CMK (cell line): ENCODE measurements at regions not wholly inside any gene's neighbourhood (a gene's known extent, or its start where the extent isn't known, plus 50 kb on each side); places are given as distances from the start of the nearest gene placed in this dataset.
"Not testable (repeated sequence)": the region's sequence is repeated elsewhere in the genome, so short reads cannot be mapped to it uniquely, and the experiment has no call there.

Experiments
- DNase-seq: peaks from one replicate; pipeline ENCODE4 v3.0.0-alpha.2; 2010; ENCODE audit warnings: low read depth

GRCh38 chr7:119596651-119597050, 676.3 kb upstream of the KCND2 start:
- no peak for DNase-seq

- no peak for DNase-seq
Observed at GRCh38 chr7:119606297-119606696, 666.7 kb upstream of the KCND2 start.

DNA sequence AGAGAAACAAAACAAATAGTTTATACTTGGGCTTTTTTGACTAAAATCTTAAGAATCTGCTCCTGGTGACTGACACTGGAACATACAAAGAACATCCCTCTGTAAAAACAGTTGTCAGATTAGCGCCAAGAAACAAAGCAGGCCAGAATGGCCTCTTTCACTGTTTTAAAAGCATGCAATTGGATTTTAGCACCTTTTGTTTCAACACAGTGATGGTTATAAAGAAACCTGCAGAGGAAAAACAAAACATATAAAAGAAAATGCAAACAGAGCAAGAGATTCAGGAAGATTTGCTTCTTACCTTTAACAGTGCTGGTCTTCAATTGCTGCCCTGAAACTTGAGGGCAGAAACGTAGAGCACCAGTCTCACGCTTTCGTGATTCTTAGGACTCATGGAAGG, 652.2 kb upstream of the KCND2 start:
- no peak for DNase-seq

DNA sequence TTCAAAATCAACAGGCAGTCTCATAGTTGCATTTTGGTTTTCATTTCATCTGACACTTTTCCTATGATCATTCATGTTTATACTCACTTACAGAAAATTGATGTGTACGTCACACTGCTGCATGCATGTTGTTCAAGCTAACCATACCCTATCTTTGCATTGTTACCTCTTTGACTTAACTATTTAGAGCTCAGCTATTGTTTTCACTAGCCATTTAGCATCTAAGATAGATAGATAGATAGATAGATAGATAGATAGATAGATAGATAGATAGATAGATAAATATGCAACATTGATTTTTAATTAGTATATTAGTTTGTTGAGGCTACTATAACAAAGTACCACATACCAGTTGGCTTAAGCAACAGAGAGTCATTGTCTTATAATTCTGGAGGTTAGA, 649.5 kb upstream of the KCND2 start:
- no peak for DNase-seq

DNA sequence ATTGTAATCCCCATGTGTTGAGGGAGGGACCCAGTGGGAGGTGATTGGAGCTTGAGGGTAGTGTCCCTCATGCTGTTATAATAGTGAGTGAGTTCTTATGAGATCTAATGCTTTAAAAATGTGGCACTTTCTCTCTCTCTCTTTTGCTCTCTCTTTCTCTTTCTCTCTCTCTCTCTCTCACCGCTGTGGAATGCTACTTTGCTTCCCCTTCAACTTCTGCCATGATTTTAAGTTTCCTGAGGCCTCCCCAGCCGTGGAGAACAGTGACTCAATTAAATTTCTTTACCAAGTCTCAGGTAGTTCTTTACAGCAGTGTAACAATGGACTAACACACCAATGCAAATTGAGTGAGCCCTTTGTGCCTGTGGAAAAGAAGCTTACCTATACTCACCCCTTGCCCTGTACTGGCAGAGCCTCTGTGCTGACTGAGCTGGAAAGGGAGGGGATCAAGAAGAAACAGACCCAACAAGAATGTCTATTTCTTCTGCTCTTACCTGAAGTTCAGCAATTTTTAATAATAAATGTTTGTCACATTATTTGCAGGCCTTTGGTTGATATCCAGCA, 642.5 kb upstream of the KCND2 start:
- no peak for DNase-seq

- DNase-seq: not testable (repeated sequence)
Observed at GRCh38 chr7:119633812-119634211, 639.2 kb upstream of the KCND2 start.

GRCh38 chr7:119640326-119640725, 632.6 kb upstream of the KCND2 start:
- no peak for DNase-seq

DNA sequence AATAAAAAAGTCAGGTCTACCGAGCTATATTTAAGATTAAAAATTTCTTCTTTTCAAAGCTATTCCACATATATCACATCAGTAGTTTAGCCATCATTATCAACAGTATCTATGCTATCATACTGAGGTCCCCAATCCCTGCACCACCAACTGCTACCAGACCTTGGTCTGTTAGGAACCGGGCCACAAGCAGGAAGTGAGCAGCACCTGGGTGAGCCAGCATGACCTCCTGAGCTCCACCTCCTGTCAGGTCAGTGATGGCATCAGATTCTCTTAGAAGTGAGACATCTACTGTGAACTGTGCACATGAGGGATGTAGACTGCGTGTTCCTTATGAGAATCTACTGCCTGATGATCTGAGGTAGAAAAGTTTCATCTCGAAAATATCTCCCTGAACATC, 632.1 kb upstream of the KCND2 start:
- DNase-seq: no peak

- DNase-seq: no peak
Observed at GRCh38 chr7:119643558-119643957, 629.4 kb upstream of the KCND2 start.

GRCh38 chr7:119647286-119647685, 625.7 kb upstream of the KCND2 start:
- DNase-seq: no peak

GRCh38 chr7:119648752-119649151, 624.2 kb upstream of the KCND2 start:
- not testable (repeated sequence) for DNase-seq

GRCh38 chr7:119660080-119660479, 612.9 kb upstream of the KCND2 start:
- DNase-seq: no peak

- no peak for DNase-seq
Observed at GRCh38 chr7:119664601-119665000, 608.4 kb upstream of the KCND2 start.

- no peak for DNase-seq
Observed at GRCh38 chr7:119665796-119666195, 607.2 kb upstream of the KCND2 start.

GRCh38 chr7:119681336-119681735, 591.6 kb upstream of the KCND2 start:
- DNase-seq: no peak

DNA sequence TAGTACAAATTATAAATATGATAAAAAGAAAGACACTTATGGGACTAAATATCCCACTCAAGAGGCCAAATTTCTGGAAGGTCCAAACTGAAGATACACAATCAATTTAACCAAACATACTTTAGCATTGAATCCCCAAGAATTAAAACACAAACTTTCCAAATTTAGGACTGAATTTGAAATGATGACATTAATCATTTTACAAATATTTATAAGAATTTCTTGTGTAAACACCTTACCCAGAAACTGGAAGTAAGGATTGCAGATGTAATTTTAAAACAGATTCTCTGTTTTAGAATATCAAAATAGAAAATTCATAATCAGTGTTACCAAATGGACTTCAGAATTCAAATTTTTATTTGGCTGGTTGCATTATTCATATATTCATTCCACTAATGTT, 588.2 kb upstream of the KCND2 start:
- DNase-seq: no peak

GRCh38 chr7:119685906-119686305, 587.1 kb upstream of the KCND2 start:
- no peak for DNase-seq

GRCh38 chr7:119688831-119689230, 584.1 kb upstream of the KCND2 start:
- no peak for DNase-seq

DNA sequence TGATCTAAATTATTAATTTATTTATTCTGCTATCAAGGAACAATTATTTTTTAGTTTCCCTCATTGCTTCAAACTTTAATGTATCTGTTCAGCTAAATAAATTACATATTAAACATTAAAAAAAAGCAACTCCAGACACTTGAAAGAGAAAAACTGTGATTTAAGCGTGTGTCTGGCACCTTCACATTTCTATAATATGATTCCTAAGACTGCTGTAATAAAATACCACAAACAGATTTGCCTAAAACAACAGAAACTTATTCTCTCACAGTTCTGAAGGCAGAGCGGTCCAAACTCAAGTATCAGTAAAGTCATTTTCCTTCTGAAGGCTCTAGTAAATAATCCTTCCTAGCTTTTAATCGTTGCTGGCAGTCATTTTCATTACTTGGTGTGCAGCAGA, 580.4 kb upstream of the KCND2 start:
- DNase-seq: no peak

- DNase-seq: no peak
Observed at GRCh38 chr7:119694506-119694905, 578.5 kb upstream of the KCND2 start.

GRCh38 chr7:119696336-119696735, 576.6 kb upstream of the KCND2 start:
- DNase-seq: no peak

GRCh38 chr7:119703895-119704294, 569.1 kb upstream of the KCND2 start:
- no peak for DNase-seq

DNA sequence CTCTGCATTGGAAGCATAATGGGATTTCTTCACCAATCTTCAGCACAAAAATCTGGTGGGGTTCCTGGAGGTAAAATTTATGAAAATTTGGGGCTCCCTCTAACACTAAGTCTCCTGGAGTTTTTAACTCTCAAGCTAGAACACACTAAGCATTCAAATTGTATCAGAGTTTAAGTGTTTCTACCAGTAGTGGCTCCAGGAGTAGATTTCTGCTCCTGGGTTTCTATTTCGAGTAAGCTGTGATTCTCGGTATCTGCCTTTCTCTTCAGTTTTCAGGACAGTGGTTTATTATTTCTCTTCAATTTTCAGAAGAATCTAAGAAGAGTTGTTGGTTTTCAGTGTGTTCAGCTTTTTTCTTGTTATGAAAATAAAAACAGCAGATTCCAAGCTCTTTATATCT, 566.4 kb upstream of the KCND2 start:
- no peak for DNase-seq

DNA sequence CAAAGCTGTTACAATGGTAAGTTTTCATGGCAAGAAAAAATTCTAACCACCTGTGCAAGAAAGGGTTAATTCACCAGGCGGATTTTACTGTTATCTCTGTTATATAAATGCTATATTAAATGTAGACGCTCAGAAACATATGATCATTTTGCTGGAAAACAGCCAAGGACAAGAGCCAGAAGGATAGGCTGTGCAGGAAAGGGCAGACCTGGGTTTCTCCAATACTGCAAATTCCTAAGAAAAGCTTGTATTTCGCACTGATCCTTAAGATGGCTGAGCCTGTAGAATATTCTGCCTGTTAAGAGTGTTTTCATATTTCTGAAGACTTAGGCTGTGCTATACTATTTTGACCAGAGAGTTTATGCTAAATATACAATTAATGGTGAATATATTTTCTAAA, 564.1 kb upstream of the KCND2 start:
- DNase-seq: no peak

GRCh38 chr7:119711104-119711503, 561.9 kb upstream of the KCND2 start:
- DNase-seq: no peak
